GM18508 (cell line): ENCODE measurements at regions not wholly inside any gene's neighbourhood (a gene's known extent, or its start where the extent isn't known, plus 50 kb on each side); places are given as distances from the start of the nearest gene placed in this dataset.

Experiments
- ATAC-seq: cut with Tn5 transposase; IDR thresholded peaks from one replicate; pipeline ENCODE4 v1.9.1; 2021; ENCODE audit warnings: moderate number of reproducible peaks; ENCODE audit not compliant: insufficient read depth, unreplicated experiment

GRCh38 chr1:56173736-56174135 is 405.6 kb downstream of the PLPP3 start:
- no peak for ATAC-seq

GRCh38 chr1:56171670-56172069 is 407.7 kb downstream of the PLPP3 start:
- ATAC-seq: no peak

- no peak for ATAC-seq
Measured at GRCh38 chr1:56170784-56171320, 408.5 kb downstream of the PLPP3 start.

GRCh38 chr1:56169856-56170255 is 409.5 kb downstream of the PLPP3 start:
- no peak for ATAC-seq

- no peak for ATAC-seq
Measured at GRCh38 chr1:56168176-56168575, 411.2 kb downstream of the PLPP3 start.

- no peak for ATAC-seq
Measured at GRCh38 chr1:56167596-56167995, 411.8 kb downstream of the PLPP3 start.

GRCh38 chr1:56160773-56161315 is 418.5 kb downstream of the PLPP3 start:
- ATAC-seq: no peak

GRCh38 chr1:56156971-56157876 is 422.1 kb downstream of the PLPP3 start:
- ATAC-seq: no peak

GRCh38 chr1:56153276-56153675 is 426.1 kb downstream of the PLPP3 start:
- no peak for ATAC-seq

- no peak for ATAC-seq
Measured at GRCh38 chr1:56152635-56153034, 426.7 kb downstream of the PLPP3 start.

GRCh38 chr1:56151402-56151801 is 428.0 kb downstream of the PLPP3 start:
- no peak for ATAC-seq

- no peak for ATAC-seq
Measured at GRCh38 chr1:56150441-56151215, 428.7 kb downstream of the PLPP3 start.

- ATAC-seq: no peak
Measured at GRCh38 chr1:56149761-56150160, 429.6 kb downstream of the PLPP3 start.

GRCh38 chr1:56148326-56149193 is 430.8 kb downstream of the PLPP3 start:
- ATAC-seq: no peak

GRCh38 chr1:56147459-56147858 is 431.9 kb downstream of the PLPP3 start:
- ATAC-seq: no peak

GRCh38 chr1:56147034-56147433 is 432.3 kb downstream of the PLPP3 start:
- ATAC-seq: no peak

- no peak for ATAC-seq
Measured at GRCh38 chr1:56146449-56146848, 432.9 kb downstream of the PLPP3 start.

GRCh38 chr1:56145581-56145980 is 433.8 kb downstream of the PLPP3 start:
- no peak for ATAC-seq

GRCh38 chr1:56142301-56142700 is 437.1 kb downstream of the PLPP3 start:
- no peak for ATAC-seq

- ATAC-seq: no peak
Measured at GRCh38 chr1:56139836-56140235, 439.5 kb downstream of the PLPP3 start.
